ENCODE measurements at regions not wholly inside any gene's neighbourhood (a gene's known extent, or its start where the extent isn't known, plus 50 kb on each side); places are given as distances from the start of the nearest gene placed in this dataset.
"Not testable (repeated sequence)": the region's sequence is repeated elsewhere in the genome, so short reads cannot be mapped to it uniquely, and the experiment has no call there.

- no peak for ATAC-seq
- no peak for DNase-seq (ENCODE audit: low spot score)
Measured at GRCh38 chr2:228367356-228367755, 185.9 kb upstream of the SPHKAP start.

GRCh38 chr2:228359473-228359872, 178.0 kb upstream of the SPHKAP start:
- DNase-seq (ENCODE audit: low spot score): no peak
- ATAC-seq: no peak

- ATAC-seq (no peak), DNase-seq (ENCODE audit: low spot score) (no peak)
Measured at GRCh38 chr2:228355897-228356296, 174.4 kb upstream of the SPHKAP start.

- not testable (repeated sequence) for ATAC-seq
Measured at GRCh38 chr2:228352980-228353379, 171.5 kb upstream of the SPHKAP start.

GRCh38 chr2:228352048-228352447, 170.6 kb upstream of the SPHKAP start:
- DNase-seq (ENCODE audit: low spot score) (no peak), ATAC-seq (no peak)

More at GRCh38 chr2:228352980-228353379, 171.5 kb upstream of the SPHKAP start:
- DNase-seq (ENCODE audit: low spot score): not testable (repeated sequence)

- no peak for DNase-seq (ENCODE audit: low spot score)
- no peak for ATAC-seq
Measured at GRCh38 chr2:228348516-228349064, 167.1 kb upstream of the SPHKAP start.

- no peak for ATAC-seq
- DNase-seq (ENCODE audit: low spot score): no peak
Measured at GRCh38 chr2:228344531-228344930, 163.0 kb upstream of the SPHKAP start.

- DNase-seq (ENCODE audit: low spot score) (no peak), ATAC-seq (no peak)
Measured at GRCh38 chr2:228339525-228339924, 158.0 kb upstream of the SPHKAP start.

GRCh38 chr2:228334180-228334579, 152.7 kb upstream of the SPHKAP start:
- ATAC-seq (no peak), DNase-seq (ENCODE audit: low spot score) (no peak)

- DNase-seq (ENCODE audit: low spot score) (no peak), ATAC-seq (no peak)
Measured at GRCh38 chr2:228329282-228329681, 147.8 kb upstream of the SPHKAP start.

- ATAC-seq (no peak), DNase-seq (ENCODE audit: low spot score) (no peak)
Measured at GRCh38 chr2:228321015-228321414, 139.5 kb upstream of the SPHKAP start.

- ATAC-seq (peak; percentile 53), DNase-seq (ENCODE audit: low spot score) (no peak)
Measured at GRCh38 chr2:228318218-228318617, 136.7 kb upstream of the SPHKAP start.

- DNase-seq (ENCODE audit: low spot score): no peak
- ATAC-seq: no peak
Measured at GRCh38 chr2:228312172-228312571, 130.7 kb upstream of the SPHKAP start.

GRCh38 chr2:228303960-228304359, 122.5 kb upstream of the SPHKAP start:
- ATAC-seq (no peak), DNase-seq (ENCODE audit: low spot score) (no peak)

GRCh38 chr2:228283491-228284171, 102.1 kb upstream of the SPHKAP start:
- DNase-seq (ENCODE audit: low spot score) (no peak), ATAC-seq (no peak)

GRCh38 chr2:228282376-228282775, 100.9 kb upstream of the SPHKAP start:
- DNase-seq (ENCODE audit: low spot score) (no peak), ATAC-seq (no peak)

GRCh38 chr2:228273159-228273558, 91.7 kb upstream of the SPHKAP start:
- ATAC-seq: no peak

GRCh38 chr2:228269351-228269750, 87.9 kb upstream of the SPHKAP start:
- DNase-seq (ENCODE audit: low spot score): no peak
- no peak for ATAC-seq

More at GRCh38 chr2:228273159-228273558, 91.7 kb upstream of the SPHKAP start:
- DNase-seq (ENCODE audit: low spot score): no peak

- ATAC-seq: no peak
- DNase-seq (ENCODE audit: low spot score): no peak
Measured at GRCh38 chr2:228268756-228269155, 87.3 kb upstream of the SPHKAP start.

GRCh38 chr2:228268301-228268700, 86.8 kb upstream of the SPHKAP start:
- ATAC-seq: no peak
- DNase-seq (ENCODE audit: low spot score): no peak

GRCh38 chr2:228263156-228263555, 81.7 kb upstream of the SPHKAP start:
- no peak for DNase-seq (ENCODE audit: low spot score)
- ATAC-seq: no peak

- DNase-seq (ENCODE audit: low spot score): no peak
- no peak for ATAC-seq
Measured at GRCh38 chr2:228261546-228261945, 80.1 kb upstream of the SPHKAP start.

GRCh38 chr2:228257379-228257778, 75.9 kb upstream of the SPHKAP start:
- ATAC-seq: no peak
- no peak for DNase-seq (ENCODE audit: low spot score)

All from left lobe of liver (tissue), 2 donors.